ENCODE measurements at regions not wholly inside any gene's neighbourhood (a gene's known extent, or its start where the extent isn't known, plus 50 kb on each side); places are given as distances from the start of the nearest gene placed in this dataset.

DNA sequence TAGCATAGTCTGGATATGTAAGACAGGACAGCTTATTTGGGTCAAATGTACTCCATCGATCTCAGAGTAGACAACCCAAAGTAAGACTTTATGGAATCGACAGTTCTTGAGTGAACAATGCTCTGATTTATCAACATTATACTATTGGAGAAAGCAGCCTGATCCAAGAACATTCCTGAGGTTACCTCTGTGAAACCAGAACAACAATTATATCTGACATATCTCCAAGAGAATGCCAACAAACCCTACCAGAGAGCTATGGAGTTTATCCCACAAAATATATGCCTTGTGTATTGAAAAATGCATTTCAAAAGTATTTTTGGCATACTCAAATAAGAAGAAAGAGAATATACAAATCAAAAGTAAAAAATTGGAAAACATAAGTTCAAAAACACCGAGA lies 1985.9 kb downstream of the EFNA5 start:
- no peak for TF ChIP-seq CTCF (IDR thresholded peaks at IDR 0.05; ENCODE audit: borderline replicate concordance, extremely low read depth, insufficient read depth)
- no peak overlapping the region for H3K4me3 ChIP-seq (ENCODE audit: low read length in 3 of 3)
- no peak overlapping the region for H3K27ac ChIP-seq (ENCODE audit: low read depth in 2 of 2, low read length in 2 of 2)
- H3K9ac ChIP-seq (ENCODE audit: low read length in 3 of 3): no peak overlapping the region
- no peaks in the 10 kb centered on the region for H3K27me3 ChIP-seq (ENCODE audit: control insufficient read depth, insufficient read depth, low read length)
- DNase-seq (no peak), FAIRE-seq (no peak)
- no peaks in the 10 kb centered on the region for H3K36me3 ChIP-seq (ENCODE audit: control insufficient read depth in 2 of 3, insufficient read depth in 3 of 3, low read length in 3 of 3)
- intact Hi-C loops (cut with DNase I): no loop called here
- H3K9me3 ChIP-seq (ENCODE audit: control insufficient read depth in 2 of 3, insufficient read depth in 1 of 3, low read length in 3 of 3): no peaks in the 10 kb centered on the region
- H3K4me1 ChIP-seq (ENCODE audit: control insufficient read depth in 2 of 3, insufficient read depth in 2 of 3, low read depth in 1 of 3, low read length in 3 of 3): no peaks in the 10 kb centered on the region

DNA sequence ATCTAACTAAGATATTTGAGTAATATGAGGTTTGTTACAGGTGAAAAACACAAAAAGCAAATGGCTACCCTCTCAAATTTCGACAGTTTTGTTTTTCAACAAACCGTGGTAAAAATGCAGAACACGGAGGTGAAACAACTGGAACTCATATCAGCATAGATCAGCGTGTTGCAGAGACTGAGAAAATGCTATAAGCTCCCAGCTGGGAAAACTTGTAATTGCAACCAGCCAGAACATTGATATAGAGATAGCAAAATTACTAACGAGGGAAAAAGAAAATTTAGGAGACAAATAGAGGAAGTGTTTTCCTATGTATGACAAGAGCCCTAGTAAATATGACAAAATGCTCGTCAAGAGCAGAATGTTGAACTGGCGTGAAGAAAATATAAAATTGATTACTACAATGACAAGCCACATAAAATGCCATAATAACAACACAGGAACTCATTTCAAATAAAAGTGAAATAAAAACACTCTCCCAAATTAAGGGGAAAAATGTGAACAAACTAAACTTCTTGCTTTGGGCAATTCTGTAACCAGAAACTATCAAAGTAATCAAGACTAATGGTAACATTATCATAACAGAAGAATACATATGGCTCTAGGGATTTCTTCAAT lies 1989.8 kb downstream of the EFNA5 start:
- Histone ChIP-seq H3K4me3 (ENCODE audit: low read length in 3 of 3) (no peak overlapping the region), H3K27ac (ENCODE audit: low read depth in 2 of 2, low read length in 2 of 2) (no peak overlapping the region), H3K9me3 (ENCODE audit: control insufficient read depth in 2 of 3, insufficient read depth in 1 of 3, low read length in 3 of 3) (no peaks in the 10 kb centered on the region), H3K27me3 (ENCODE audit: control insufficient read depth, insufficient read depth, low read length) (no peaks in the 10 kb centered on the region), H3K4me1 (ENCODE audit: control insufficient read depth in 2 of 3, insufficient read depth in 2 of 3, low read depth in 1 of 3, low read length in 3 of 3) (no peaks in the 10 kb centered on the region), H3K36me3 (ENCODE audit: control insufficient read depth in 2 of 3, insufficient read depth in 3 of 3, low read length in 3 of 3) (no peaks in the 10 kb centered on the region), H3K9ac (ENCODE audit: low read length in 3 of 3) (no peak overlapping the region)
- FAIRE-seq (no peak), DNase-seq (no peak)
- intact Hi-C loops (cut with DNase I): no loop called here
- no peak for TF ChIP-seq CTCF (IDR thresholded peaks at IDR 0.05; ENCODE audit: borderline replicate concordance, extremely low read depth, insufficient read depth)

DNA sequence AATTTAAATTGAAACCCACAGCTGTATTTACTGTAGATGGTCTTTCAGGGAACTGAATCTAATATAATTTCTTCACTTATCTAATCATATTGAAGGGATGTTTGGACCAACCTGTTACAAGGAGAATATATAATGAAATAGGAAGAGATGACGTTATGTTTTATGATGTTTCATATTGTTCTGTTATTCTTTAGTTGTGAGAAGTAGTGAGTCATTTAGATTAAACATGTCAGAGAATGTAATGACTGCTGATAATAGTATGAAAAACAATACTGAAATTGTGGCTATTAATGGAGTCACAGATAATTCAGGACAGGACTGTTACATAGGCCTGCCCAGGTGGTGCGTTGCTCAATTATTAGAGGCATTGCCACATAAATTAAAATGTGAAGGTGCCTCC lies 1993.4 kb downstream of the EFNA5 start:
- TF ChIP-seq CTCF (IDR thresholded peaks at IDR 0.05; ENCODE audit: borderline replicate concordance, extremely low read depth, insufficient read depth): no peak
- H3K27me3 ChIP-seq (ENCODE audit: control insufficient read depth, insufficient read depth, low read length): no peaks in the 10 kb centered on the region

DNA sequence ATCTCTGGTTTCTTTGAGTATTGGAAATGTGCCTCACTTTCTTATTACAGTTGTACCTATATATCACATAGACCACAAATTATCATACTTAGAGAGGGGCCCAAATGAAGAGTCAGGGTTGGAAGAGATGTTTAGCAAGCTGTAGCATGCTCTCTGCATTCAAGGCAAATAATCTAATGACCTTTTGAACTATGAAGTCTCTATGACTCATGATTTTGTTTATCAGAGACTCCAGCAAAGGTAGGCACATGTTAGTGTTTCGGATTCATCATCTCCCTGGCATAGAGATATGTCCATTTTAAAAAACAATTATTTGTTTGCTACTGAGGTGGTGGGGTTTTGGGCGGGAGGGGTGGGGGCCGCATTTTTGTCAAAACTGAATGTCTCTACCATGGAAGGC lies 2000.1 kb downstream of the EFNA5 start:
- intact Hi-C loops (cut with DNase I): no loop called here
- TF ChIP-seq CTCF (IDR thresholded peaks at IDR 0.05; ENCODE audit: borderline replicate concordance, extremely low read depth, insufficient read depth): no peak
- H3K36me3 ChIP-seq (ENCODE audit: control insufficient read depth in 2 of 3, insufficient read depth in 3 of 3, low read length in 3 of 3): no peaks in the 10 kb centered on the region
- no peak overlapping the region for H3K4me3 ChIP-seq (ENCODE audit: low read length in 3 of 3)
- no peaks in the 10 kb centered on the region for H3K4me1 ChIP-seq (ENCODE audit: control insufficient read depth in 2 of 3, insufficient read depth in 2 of 3, low read depth in 1 of 3, low read length in 3 of 3)
- no peak for DNase-seq
- H3K27ac ChIP-seq (ENCODE audit: low read depth in 2 of 2, low read length in 2 of 2): no peak overlapping the region
- H3K27me3 ChIP-seq (ENCODE audit: control insufficient read depth, insufficient read depth, low read length): no peaks in the 10 kb centered on the region
- FAIRE-seq: no peak
- H3K9me3 ChIP-seq (ENCODE audit: control insufficient read depth in 2 of 3, insufficient read depth in 1 of 3, low read length in 3 of 3): no peaks in the 10 kb centered on the region
- no peak overlapping the region for H3K9ac ChIP-seq (ENCODE audit: low read length in 3 of 3)

More for the DNA sequence above, 1993.4 kb downstream of the EFNA5 start:
- no peak overlapping the region for H3K27ac ChIP-seq (ENCODE audit: low read depth in 2 of 2, low read length in 2 of 2)
- no peak for DNase-seq
- no peaks in the 10 kb centered on the region for H3K4me1 ChIP-seq (ENCODE audit: control insufficient read depth in 2 of 3, insufficient read depth in 2 of 3, low read depth in 1 of 3, low read length in 3 of 3)
- H3K36me3 ChIP-seq (ENCODE audit: control insufficient read depth in 2 of 3, insufficient read depth in 3 of 3, low read length in 3 of 3): no peaks in the 10 kb centered on the region
- H3K9me3 ChIP-seq (ENCODE audit: control insufficient read depth in 2 of 3, insufficient read depth in 1 of 3, low read length in 3 of 3): no peaks in the 10 kb centered on the region
- intact Hi-C loops (cut with DNase I): no loop called here
- no peak overlapping the region for H3K4me3 ChIP-seq (ENCODE audit: low read length in 3 of 3)
- FAIRE-seq: no peak
- no peak overlapping the region for H3K9ac ChIP-seq (ENCODE audit: low read length in 3 of 3)
